HG03097 (cell line): ENCODE measurements at regions not wholly inside any gene's neighbourhood (a gene's known extent, or its start where the extent isn't known, plus 50 kb on each side); places are given as distances from the start of the nearest gene placed in this dataset.

Source experiments
- ATAC-seq: cut with Tn5 transposase; IDR thresholded peaks from one replicate; pipeline ENCODE4 v1.9.1; 2021; ENCODE audit not compliant: unreplicated experiment, low FRiP score

DNA sequence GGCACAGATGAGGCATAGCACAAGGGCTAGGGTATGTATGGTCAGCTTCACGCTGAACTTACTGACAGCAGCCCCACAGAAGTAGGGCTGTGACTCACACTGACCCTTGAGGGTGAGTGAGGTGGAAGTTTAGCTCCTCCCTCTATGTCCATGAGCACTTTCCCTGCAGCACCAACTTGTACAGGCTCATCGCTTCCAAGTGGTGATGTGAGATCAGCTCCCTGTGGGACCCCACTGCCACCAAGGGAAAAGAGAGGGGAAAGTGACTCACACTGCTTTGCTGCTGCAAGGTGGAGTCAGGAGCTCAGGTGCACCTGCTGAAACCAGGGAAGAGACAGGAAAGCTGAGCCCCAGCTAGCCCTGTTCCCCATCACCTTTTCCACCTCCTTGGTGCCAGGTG lies 91.5 kb downstream of the TEX51 start:
- ATAC-seq = no peak

DNA sequence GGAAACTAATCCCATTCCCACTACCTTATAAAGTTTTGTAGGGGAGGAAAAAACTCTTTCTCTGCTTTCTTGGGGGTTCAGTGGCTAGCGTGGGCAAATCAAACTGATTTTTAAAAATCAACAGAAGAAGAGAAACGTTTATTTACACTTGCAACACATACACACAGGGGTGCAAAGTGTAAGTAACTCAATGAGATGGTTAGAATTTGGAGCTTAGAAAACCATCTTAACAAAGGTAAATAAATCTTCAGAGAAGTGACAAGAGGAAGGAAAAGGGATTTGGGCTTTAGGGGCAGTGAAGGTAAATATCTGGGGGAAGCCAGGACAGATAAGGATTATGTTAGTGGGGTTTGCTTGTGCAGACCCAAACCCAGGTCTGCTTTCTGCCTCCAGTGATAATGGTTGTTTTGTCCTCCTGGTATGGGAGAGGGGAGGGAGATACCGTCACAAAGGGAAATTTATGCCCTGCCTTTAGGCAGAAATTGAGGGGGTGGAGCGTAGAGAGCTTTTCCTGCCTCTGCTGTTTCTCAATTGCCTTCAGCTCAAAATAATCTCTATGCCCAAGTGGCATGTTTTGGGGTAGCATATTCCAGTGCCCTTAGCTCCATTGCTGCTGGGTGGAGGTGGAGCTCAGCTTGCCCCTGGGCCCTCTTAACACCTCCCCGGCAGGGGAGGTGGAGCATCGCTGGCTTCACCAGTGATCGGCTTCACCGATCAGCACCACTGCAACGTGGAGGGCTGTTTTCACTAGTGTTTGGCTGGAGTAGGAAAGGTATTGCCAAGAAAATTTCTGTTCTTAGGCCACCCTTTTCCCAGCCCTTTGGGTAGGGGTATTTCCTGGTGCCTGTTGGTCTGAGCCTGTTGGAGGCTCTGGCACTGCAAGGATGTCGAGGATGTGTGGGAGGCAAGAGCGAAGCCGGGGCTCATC lies 92.2 kb downstream of the TEX51 start:
- ATAC-seq = no peak

DNA sequence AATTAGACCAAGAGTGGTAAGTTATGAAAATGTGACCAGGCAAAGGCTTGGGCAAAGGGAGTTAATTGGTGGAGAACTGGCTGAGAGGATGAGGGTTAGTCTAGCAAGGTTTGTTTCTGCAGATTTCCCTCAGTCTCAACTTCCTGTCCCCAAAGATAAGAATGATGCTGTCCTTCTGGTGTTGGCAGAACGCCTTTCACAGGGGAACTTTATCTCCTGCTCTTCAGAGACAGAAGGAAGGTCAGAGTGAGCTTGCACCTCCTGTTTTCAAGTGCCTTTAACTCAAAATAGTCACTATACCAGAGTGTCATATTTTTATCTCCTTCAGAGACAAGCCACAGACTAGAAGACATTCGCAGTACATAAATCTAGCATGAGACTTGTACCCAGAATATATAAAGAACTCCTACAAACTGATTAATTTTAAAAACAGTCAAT lies 95.7 kb downstream of the TEX51 start:
- no peak for ATAC-seq

DNA sequence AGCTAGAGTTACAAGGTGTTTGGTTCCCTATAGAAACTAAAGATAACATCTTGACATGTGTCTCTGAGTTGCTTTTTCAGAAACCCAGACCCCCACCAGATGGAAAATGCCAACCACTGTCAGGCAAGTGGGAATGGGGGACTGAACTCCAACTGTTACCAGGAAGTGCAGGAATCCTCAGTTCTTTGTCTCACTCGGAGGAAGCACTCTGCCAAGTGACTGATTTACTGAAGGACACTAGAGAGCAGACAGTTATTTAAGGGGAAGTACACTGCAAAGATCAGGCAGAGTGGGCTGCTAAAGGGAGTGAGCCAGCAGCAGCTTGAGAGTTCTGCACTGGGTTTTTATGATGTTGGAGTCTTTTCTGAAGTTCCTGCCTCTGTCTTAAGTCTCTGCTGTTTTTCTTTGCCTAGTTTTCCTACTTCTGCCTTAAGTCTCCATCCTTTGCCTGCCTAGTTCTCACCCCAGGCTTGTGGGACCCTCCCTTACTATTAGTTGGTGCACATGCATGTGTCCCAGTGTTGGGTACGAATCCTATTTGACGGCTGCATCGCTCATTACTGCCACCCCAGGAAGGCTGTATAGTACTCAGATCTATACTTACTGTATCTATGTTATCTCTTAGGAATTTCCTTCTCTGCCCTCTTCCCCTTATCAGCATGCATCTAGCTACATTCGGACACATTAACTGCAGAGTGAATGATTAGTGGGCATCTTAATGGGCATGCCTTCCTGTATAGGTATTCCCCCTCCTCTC lies 97.1 kb downstream of the TEX51 start:
- ATAC-seq = no peak

DNA sequence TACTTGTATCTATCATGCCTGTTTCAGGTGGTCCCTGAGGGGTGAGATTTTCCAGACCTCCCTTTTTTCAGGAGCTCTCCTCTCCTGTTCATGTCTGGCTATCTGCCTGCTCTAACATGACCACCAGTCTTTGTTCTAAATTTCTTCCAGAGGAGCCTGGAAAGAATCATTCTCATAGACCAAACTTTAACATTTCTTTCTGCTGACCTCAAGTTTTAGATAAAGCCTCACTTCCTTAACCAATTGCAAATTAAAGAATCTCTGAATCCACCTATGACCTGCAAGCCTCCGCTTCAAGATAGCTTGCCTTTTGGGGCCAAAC lies 97.6 kb downstream of the TEX51 start:
- no peak for ATAC-seq
